ENCODE measurements at regions not wholly inside any gene's neighbourhood (a gene's known extent, or its start where the extent isn't known, plus 50 kb on each side); places are given as distances from the start of the nearest gene placed in this dataset.

DNA sequence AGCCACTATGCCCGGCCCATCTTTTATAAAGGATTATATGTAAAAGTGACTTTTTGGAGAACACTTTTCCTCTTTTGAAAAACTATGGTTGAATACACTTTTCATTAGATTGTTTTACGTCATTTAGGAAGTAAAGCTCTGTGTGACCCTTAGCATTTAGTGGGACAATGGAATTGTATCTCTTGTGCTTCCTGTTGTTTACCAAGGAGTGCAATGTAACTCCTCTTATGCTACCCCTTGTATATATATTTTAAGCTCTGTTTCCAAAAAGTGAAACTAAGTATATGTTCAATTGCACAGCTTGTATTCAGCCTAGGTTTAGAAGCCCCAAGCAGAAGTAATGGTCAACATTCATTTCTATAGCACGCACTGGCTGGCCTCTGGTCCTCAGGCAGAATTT lies 183.1 kb upstream of the CITED2 start:
- in situ Hi-C loops (cut with HindIII; ENCODE audit: low sequenced_read_pairs), result no loop called here

DNA sequence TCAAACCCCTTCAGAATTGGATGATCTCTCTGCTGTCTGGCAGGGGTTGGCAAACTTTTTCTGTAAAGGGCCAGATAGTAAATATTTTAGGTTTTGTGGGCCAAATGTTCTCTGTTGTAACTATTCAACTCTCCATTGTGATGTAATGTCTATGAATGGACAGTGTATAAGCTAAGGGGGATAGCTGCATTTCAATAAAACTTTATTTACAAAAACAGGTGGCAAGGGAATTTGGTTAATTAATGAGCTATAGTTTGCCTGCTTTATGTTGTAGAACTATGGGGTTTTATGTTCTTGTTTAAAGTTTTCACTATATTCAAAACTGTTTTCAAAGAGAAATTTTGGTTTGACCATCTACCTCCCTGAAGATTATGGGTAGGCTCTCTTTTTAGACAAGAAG lies 182.1 kb upstream of the CITED2 start:
- in situ Hi-C loops (cut with HindIII; ENCODE audit: low sequenced_read_pairs), result no loop called here

DNA sequence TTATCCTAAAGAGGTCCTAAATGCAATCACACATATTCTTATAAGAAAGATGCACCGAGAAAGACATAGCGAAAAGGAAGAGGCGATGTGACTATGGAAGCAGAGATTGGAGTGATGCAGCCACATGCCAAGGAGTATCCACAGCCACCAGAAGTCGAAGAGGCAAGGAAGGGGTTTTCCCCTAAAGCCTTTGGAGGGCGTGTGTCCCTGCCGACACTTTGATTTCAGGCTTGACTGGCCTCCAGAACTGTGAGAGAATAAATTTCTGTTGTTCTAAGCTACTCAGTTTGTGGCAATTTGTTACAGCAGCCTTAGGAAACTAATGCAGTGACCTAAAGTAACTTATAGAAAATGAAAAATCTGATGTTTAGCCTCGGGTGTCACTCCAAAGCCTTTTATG lies 179.5 kb upstream of the CITED2 start:
- in situ Hi-C loops (cut with HindIII; ENCODE audit: low sequenced_read_pairs), result no loop called here

DNA sequence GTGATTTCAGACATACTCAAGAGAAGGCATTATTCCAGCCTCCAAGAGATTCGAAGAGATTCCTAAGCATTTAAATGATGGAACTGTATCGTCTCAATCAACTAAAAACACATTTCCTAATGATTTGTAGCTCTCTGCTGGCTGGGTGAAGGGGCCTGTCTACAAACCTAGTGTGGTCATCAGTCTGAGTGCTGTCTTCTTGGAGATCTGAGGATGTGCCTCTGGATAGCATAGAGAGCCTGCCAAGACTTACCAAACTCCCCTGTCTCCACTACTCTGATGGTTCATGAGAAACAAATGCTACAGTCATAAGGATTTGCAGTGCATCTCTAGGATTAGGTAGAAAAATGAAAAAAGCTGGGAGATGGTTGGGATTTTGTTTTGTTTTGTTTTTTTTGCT lies 176.9 kb upstream of the CITED2 start:
- in situ Hi-C loops (cut with HindIII; ENCODE audit: low sequenced_read_pairs), result no loop called here

DNA sequence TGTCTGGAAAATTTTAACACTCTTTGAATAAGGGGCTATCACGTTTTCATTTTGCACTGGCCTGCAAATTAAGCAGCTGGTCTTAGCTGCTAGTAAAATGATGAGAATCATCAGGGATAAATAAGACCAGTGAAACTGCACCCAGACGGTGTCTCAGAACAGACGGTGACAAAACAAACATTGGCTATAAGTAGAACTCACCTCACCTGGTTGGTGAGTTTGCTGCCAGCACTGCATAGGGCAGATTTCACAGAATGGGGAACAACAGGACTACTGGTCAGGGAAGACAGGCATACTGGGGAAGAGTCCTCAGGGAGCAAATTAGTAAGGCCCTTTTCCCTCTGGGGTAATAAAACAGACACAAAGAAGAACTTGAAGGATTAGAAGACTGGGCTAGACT lies 175.9 kb upstream of the CITED2 start:
- in situ Hi-C loops (cut with HindIII; ENCODE audit: low sequenced_read_pairs), result no loop called here

GRCh38 chr6:139549561-139550070 lies 175.2 kb upstream of the CITED2 start:
- in situ Hi-C loops (cut with HindIII; ENCODE audit: low sequenced_read_pairs), result no loop called here

- in situ Hi-C loops (cut with HindIII; ENCODE audit: low sequenced_read_pairs), result no loop called here
Measured at GRCh38 chr6:139547804-139548203, 173.4 kb upstream of the CITED2 start.

DNA sequence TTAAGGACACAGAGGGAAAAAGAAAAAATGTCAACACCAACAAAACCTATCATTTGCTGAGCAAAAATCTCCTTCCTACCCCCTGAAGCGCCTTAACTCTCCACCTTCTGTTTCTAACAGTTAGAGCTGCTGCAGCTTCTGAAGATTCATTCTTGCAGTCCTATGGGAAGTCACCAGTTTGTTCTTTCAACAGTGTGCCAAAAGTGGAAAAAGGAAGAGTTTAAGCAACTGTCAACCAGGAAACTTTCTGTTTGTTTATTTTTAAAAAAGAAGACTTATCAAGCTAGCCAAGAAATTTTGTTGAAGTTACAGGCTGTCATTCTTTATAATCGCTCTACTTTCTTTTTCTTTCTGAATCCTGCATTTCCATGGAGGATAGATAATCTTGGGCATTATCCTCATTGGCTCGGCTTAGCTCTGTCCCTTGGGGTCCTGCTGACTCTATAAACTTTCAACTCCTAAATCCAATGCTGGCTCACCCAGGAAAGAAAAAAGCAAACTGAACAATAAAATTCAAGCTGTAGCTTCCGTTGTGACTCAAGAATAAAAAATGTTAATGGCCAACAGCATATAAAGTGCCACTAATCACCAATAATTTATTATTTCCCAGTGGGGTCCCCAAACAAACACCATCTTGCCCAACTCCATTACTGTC lies 172.8 kb upstream of the CITED2 start:
- in situ Hi-C loops (cut with HindIII; ENCODE audit: low sequenced_read_pairs), result no loop called here

DNA sequence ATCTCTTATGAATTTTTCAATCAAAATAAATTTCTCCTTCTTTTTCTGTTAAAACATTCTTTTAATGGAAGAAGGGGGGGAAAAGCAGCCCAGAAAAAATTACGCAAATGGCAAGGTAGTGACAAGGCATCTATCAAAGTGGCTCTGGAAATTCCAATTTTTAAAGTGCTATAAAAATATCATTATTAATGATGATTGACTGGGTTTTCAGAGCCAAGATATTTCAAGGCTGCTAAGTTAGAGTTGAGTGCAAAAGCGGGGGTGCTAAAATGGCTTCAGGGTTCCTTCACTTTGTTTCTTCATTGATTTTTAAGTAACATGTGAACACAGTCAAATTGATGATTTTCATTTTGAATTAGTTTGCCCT lies 171.6 kb upstream of the CITED2 start:
- in situ Hi-C loops (cut with HindIII; ENCODE audit: low sequenced_read_pairs), result no loop called here

DNA sequence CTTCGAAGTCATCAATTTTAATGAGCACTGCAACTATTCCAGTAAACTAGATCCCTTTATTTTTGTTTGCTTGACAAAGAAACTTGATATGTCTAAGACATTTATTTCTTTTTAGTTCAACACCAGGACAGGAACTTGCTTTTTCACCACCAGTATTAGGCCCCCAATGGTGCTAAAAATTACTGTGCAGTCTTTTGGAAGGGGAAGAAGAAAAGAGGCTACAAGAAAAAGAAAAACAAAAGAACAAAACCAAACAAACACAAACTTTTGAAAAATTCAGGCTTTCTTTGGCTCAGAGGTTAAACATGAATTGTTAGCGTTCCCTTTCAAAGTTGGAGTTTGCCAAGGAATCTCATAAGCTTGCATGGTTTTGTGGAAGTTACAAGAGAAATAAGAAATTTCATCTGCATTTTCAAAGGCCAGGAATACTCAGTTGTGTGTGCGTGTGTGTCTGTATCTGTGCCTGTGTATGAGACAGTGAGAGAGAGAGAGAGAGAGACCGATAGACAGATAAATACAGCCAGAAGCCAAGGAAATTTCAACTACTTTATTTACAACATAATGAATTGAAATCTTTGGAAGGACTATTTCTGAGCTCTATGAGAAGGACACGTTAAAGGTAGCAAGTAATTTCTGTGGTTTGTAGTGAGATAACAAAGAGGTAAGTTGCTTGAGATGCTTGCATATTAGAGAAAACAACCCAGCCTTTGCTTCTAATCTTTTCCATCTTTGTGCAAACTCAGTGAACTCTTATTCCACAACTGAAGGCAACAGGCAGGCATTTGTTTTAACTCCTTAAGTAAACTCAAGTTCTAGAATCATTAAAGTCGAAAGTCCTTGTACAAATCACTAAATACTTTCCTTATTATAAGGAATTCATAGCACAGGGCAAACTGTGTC lies 171.0 kb upstream of the CITED2 start:
- in situ Hi-C loops (cut with HindIII; ENCODE audit: low sequenced_read_pairs), result no loop called here

- in situ Hi-C loops (cut with HindIII; ENCODE audit: low sequenced_read_pairs), result no loop called here
Measured at GRCh38 chr6:139544701-139545057, 170.2 kb upstream of the CITED2 start.

GRCh38 chr6:139542351-139542750 lies 167.9 kb upstream of the CITED2 start:
- in situ Hi-C loops (cut with HindIII; ENCODE audit: low sequenced_read_pairs), result no loop called here

- in situ Hi-C loops (cut with HindIII; ENCODE audit: low sequenced_read_pairs), result no loop called here
Measured at GRCh38 chr6:139540894-139541293, 166.4 kb upstream of the CITED2 start.

DNA sequence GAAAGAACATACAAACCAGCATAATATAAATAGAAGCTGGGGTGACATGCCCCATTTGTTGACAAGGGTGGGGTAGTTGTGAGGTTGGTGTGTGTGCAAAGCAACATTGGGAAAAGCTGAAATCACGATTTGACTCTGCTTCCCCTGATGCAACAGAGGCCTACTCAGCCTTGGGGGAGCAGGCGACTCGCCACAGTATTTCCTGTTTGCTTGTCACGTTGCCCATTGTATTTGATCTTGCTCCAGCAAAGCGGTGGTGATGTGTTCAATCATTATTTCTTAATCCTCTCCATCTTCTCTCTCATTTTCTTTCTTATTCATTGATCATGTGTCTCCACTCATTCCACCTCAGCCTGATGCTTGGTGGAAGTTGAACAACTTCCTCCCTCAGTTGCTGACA lies 165.8 kb upstream of the CITED2 start:
- in situ Hi-C loops (cut with HindIII; ENCODE audit: low sequenced_read_pairs), result no loop called here

- in situ Hi-C loops (cut with HindIII; ENCODE audit: low sequenced_read_pairs), result no loop called here
Measured at GRCh38 chr6:139539852-139540251, 165.4 kb upstream of the CITED2 start.

- in situ Hi-C loops (cut with HindIII; ENCODE audit: low sequenced_read_pairs), result no loop called here
Measured at GRCh38 chr6:139538366-139538765, 163.9 kb upstream of the CITED2 start.

DNA sequence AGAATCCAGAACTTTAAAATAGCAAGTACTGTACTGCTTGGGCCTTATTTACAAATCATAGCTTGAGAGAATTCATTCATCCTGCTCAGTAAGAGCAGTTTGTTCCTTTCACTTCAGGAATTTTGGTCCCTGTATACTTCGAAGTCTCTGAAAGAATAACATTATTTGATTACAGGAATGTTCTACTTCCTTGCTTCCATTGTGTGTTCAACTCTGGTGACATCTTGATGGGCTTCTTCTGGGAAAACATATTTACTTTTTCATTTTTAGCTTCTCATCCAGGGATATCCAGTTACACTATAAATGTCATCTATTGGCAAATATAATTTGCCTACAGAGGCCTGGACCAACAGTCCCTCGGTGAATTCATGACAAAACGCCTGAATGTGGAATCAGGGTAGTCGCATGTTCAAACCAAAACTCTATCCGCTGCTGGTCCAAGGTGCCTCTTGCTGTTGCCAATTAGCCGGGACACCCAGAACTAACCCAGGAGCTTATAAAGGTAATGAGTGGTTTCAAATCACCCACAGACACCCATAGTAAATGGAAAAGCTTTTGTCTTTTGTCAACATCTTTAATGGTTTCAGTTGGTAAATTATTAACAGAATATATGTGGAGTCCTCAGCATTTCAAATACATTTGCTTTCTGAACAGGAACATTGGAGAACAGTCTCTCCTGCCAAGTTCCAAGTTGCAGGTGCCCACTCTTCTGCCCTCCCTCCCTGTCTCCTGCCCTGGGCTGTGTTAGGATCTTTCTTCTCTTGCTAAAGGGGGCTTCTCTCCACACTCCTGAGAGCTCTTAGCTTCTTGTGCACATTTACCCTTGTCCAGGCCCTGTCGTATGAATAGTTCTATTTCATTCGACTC lies 162.5 kb upstream of the CITED2 start:
- in situ Hi-C loops (cut with HindIII; ENCODE audit: low sequenced_read_pairs), result no loop called here

GRCh38 chr6:139534472-139535115 lies 160.1 kb upstream of the CITED2 start:
- in situ Hi-C loops (cut with HindIII; ENCODE audit: low sequenced_read_pairs), result no loop called here

GRCh38 chr6:139533573-139534471 lies 159.4 kb upstream of the CITED2 start:
- in situ Hi-C loops (cut with HindIII; ENCODE audit: low sequenced_read_pairs), result no loop called here

- in situ Hi-C loops (cut with HindIII; ENCODE audit: low sequenced_read_pairs), result no loop called here
Measured at GRCh38 chr6:139533171-139533570, 158.7 kb upstream of the CITED2 start.

All from DLD1 (cell line).